Testis (tissue), 2 donors: ENCODE measurements at regions not wholly inside any gene's neighbourhood (a gene's known extent, or its start where the extent isn't known, plus 50 kb on each side); places are given as distances from the start of the nearest gene placed in this dataset.

Source experiments
- DNase-seq: peaks from one replicate; pipeline ENCODE4 v3.0.0-alpha.2; 2019
- H3K27ac ChIP-seq, 2 donors: fragments of 200-600 bp; sonication (generic); one replicate each; pipeline ENCODE4 v1.5.1; 2019
- H3K27me3 ChIP-seq: fragments of 200-600 bp; sonication (generic); one replicate; pipeline ENCODE4 v1.5.1; 2019
- H3K36me3 ChIP-seq: fragments of 200-600 bp; sonication (generic); one replicate; pipeline ENCODE4 v1.5.1; 2017; ENCODE audit warnings: low read depth; ENCODE audit errors: missing control alignments
- H3K4me1 ChIP-seq: fragments of 200-600 bp; sonication (generic); one replicate; pipeline ENCODE4 v1.5.1; 2019
- H3K4me3 ChIP-seq, 2 donors: fragments of 200-600 bp; sonication (generic); one replicate each; pipeline ENCODE4 v1.5.1; 2017 to 2019
- H3K9me3 ChIP-seq: fragments of 200-600 bp; sonication (generic); one replicate; pipeline ENCODE4 v1.5.1; 2017
- POLR2A ChIP-seq: fragments of 450-650 bp; IDR thresholded peaks from one replicate; pipeline ENCODE4 v1.6.1; 2017; ENCODE audit warnings: antibody characterized with exemption, mild to moderate bottlenecking, moderate library complexity
- WGBS, 2 donors: methylation state at CpG; one replicate each; pipeline ENCODE4 v1.1.5; 2018; 5-methylcytosine and 5-hydroxymethylcytosine counted together
- intact Hi-C: fragments of 100-400 bp; cut with DNase I; formaldehyde crosslinking; loops from one replicate; pipeline ENCODE4 v1.15.1; 2023; ENCODE audit warnings: low total_unique reads
- TF ChIP-seq, protein P1 (sequence below), 3 experiments: fragments of 450-650 bp in 2 of 3; fragments of 200-600 bp in 1 of 3; sonication (generic) in 1 of 3; IDR thresholded peaks; one replicate each; pipeline ENCODE4 v1.5.1; 2016 to 2019; ENCODE audit warnings: antibody characterized with exemption in 3 of 3, mild to moderate bottlenecking in 2 of 3, moderate library complexity in 1 of 3

DNA sequence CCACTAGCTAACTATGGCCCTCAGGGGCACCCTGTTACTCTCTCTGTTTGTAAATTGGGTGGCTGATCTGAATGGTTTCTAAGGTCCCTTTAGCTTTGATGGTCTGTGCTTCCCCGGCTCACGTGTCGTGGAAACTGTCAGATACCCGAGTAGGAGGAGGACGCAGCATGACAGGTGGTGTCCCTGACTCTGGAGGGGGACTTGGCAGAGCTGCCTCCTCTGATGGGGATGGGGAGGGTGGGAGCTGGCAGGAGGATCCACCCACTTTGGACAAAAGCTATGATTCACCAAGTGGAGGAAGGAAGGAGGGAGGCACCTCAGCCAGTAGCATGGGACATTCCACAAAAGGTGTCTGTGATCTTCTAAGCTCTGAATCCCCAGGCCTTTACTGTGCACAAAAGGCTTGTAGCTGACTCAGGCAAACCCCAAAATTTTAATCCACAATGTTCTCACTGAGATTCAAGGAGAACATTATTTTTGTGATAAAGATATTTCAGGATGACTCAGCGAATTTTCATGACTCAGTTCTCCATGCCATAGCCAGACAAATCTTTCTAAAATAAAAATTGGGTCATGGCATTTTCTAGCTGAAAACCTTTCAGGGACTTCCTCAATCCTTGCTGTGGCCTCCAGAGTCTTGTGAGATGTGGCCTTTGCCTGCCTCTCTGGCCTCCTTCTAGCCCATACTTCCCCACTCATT lies 131.0 kb upstream of the BRINP1 start:
- Histone ChIP-seq H3K4me3 (no peak overlapping the region), H3K27ac (no peak overlapping the region), H3K27me3 (no peaks in the 10 kb centered on the region), H3K9me3 (no peaks in the 10 kb centered on the region), H3K36me3 (no peaks in the 10 kb centered on the region), H3K4me1 (no peaks in the 10 kb centered on the region)
- TF ChIP-seq, protein P1, sequence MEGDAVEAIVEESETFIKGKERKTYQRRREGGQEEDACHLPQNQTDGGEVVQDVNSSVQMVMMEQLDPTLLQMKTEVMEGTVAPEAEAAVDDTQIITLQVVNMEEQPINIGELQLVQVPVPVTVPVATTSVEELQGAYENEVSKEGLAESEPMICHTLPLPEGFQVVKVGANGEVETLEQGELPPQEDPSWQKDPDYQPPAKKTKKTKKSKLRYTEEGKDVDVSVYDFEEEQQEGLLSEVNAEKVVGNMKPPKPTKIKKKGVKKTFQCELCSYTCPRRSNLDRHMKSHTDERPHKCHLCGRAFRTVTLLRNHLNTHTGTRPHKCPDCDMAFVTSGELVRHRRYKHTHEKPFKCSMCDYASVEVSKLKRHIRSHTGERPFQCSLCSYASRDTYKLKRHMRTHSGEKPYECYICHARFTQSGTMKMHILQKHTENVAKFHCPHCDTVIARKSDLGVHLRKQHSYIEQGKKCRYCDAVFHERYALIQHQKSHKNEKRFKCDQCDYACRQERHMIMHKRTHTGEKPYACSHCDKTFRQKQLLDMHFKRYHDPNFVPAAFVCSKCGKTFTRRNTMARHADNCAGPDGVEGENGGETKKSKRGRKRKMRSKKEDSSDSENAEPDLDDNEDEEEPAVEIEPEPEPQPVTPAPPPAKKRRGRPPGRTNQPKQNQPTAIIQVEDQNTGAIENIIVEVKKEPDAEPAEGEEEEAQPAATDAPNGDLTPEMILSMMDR (IDR thresholded peaks at IDR 0.05): no peak
- no peak for TF ChIP-seq POLR2A
- DNase-seq: no peak
- intact Hi-C loops: no loop called here
- WGBS, 2 donors: 76 to 86% methylated on average over 4 to 6 of the region's 6 CpGs

- intact Hi-C loops: no loop called here
- no peaks in the 10 kb centered on the region for H3K27me3 ChIP-seq
- TF ChIP-seq, protein P1 (IDR thresholded peaks at IDR 0.05): no peak
- H3K4me3 ChIP-seq: no peak overlapping the region
- no peaks in the 10 kb centered on the region for H3K9me3 ChIP-seq
- DNase-seq: no peak
- no peaks in the 10 kb centered on the region for H3K36me3 ChIP-seq
- 71 to 79% methylated on average over 6 of the region's 6 CpGs for WGBS, 2 donors
- no peak overlapping the region for H3K27ac ChIP-seq
- H3K4me1 ChIP-seq: no peaks in the 10 kb centered on the region
Observed at GRCh38 chr9:119487118-119487827, 118.0 kb upstream of the BRINP1 start.

GRCh38 chr9:119483153-119483552 lies 113.9 kb upstream of the BRINP1 start:
- TF ChIP-seq, protein P1 (IDR thresholded peaks at IDR 0.05): no peak
- TF ChIP-seq POLR2A: no peak
- intact Hi-C loops: no loop called here
- Histone ChIP-seq H3K36me3 (no peaks in the 10 kb centered on the region), H3K4me1 (no peaks in the 10 kb centered on the region), H3K4me3 (no peak overlapping the region), H3K27ac (no peak overlapping the region), H3K27me3 (no peaks in the 10 kb centered on the region), H3K9me3 (no peaks in the 10 kb centered on the region)
- no peak for DNase-seq

DNA sequence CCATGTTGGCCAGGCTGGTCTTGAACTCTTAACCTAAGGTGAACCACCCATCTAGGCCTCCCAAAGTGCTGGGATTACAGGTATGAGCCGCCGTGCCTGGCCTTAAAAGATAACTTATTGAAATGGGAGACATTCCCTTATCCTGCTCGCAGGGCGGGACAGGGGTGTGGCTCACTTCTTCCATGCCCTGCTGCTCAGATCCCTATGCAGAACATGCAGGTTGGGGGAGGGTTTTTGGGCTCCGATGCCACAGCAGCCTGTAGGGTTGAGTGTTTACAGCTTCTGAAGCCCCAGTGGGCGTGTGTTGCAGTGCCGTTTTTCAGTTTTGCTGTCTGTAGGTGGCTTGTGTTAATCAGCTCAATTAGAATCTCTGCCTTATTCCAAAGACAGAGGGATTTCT lies 108.0 kb upstream of the BRINP1 start:
- Histone ChIP-seq H3K27me3 (no peaks in the 10 kb centered on the region), H3K36me3 (no peaks in the 10 kb centered on the region), H3K4me1 (no peaks in the 10 kb centered on the region), H3K9me3 (no peaks in the 10 kb centered on the region), H3K4me3 (no peak overlapping the region), H3K27ac (no peak overlapping the region)
- no peak for TF ChIP-seq POLR2A
- TF ChIP-seq, protein P1 (IDR thresholded peaks at IDR 0.05): no peak
- WGBS, 2 donors: 70 to 91% methylated on average over 7 of the region's 7 CpGs
- no peak for DNase-seq
- intact Hi-C loops: no loop called here

GRCh38 chr9:119458068-119458467 lies 88.8 kb upstream of the BRINP1 start:
- H3K4me3 ChIP-seq: no peak overlapping the region
- H3K27me3 ChIP-seq: no peaks in the 10 kb centered on the region
- no peaks in the 10 kb centered on the region for H3K36me3 ChIP-seq
- no peak overlapping the region for H3K27ac ChIP-seq
- TF ChIP-seq, protein P1 (IDR thresholded peaks at IDR 0.05): no peak
- TF ChIP-seq POLR2A: no peak
- WGBS, 2 donors: 67 to 74% methylated on average over 3 of the region's 3 CpGs
- intact Hi-C loops: no loop called here
- H3K4me1 ChIP-seq: no peaks in the 10 kb centered on the region
- DNase-seq: no peak
- H3K9me3 ChIP-seq: no peaks in the 10 kb centered on the region
